IMR-90 (cell line): ENCODE measurements at regions not wholly inside any gene's neighbourhood (a gene's known extent, or its start where the extent isn't known, plus 50 kb on each side); places are given as distances from the start of the nearest gene placed in this dataset.

Experiments
- ATAC-seq: fragments of 200-7000 bp; cut with Tn5 transposase; 2 replicates; pipeline ENCODE4 v1.9.1; 2020; ENCODE audit warnings: low read depth, mild to moderate bottlenecking, moderate library complexity
- BruUV-seq: library from RNA; stranded (reverse); fragments of 400-500 nt; replicated peaks from 2 replicates; lab custom pipeline; 2021; lab: Mats Ljungman, UMichigan
- CTCF ChIA-PET: fragments of 300-600 bp; formaldehyde crosslinking; extraction: SDS; loops from one replicate; lab custom pipeline; 2021; ENCODE audit warnings: antibody characterized with exemption; lab: Yijun Ruan, JAX
- POLR2A ChIA-PET: fragments of 300-600 bp; sonication (Branson Sonifier 250); formaldehyde crosslinking; loops from one replicate; lab custom pipeline; 2022; ENCODE audit warnings: antibody characterized with exemption; ENCODE audit not compliant: unreplicated experiment; lab: Charles Lee
- DNase-seq: peaks from one replicate; pipeline ENCODE4 v3.0.0; 2013
- H2AFZ ChIP-seq: replicated peaks from 2 replicates; pipeline ENCODE3; 2013; ENCODE audit warnings: low read length, mild to moderate bottlenecking; ENCODE audit not compliant: poor library complexity
- H2AK5ac ChIP-seq: 2 replicates; pipeline ENCODE4 v1.6.1; 2013; ENCODE audit warnings: low read depth, low read length, inconsistent platforms
- H2AK9ac ChIP-seq: replicated peaks from 2 replicates; pipeline ENCODE3; 2013; ENCODE audit warnings: mild to moderate bottlenecking, low read depth, low read length, moderate library complexity; ENCODE audit not compliant: poor library complexity
- H2BK120ac ChIP-seq: 2 replicates; pipeline ENCODE4 v1.6.1; 2013; ENCODE audit warnings: low read depth, low read length, inconsistent platforms
- H2BK15ac ChIP-seq: 3 replicates; pipeline ENCODE4 v1.6.1; 2013; ENCODE audit warnings: low read depth, low read length, inconsistent platforms
- H2BK20ac ChIP-seq: 2 replicates; pipeline ENCODE4 v1.6.1; 2013; ENCODE audit warnings: low read depth, mild to moderate bottlenecking, inconsistent platforms, low read length, moderate library complexity
- H2BK5ac ChIP-seq: 2 replicates; pipeline ENCODE4 v1.6.1; 2013; ENCODE audit warnings: mild to moderate bottlenecking, low read depth, low read length, inconsistent platforms; ENCODE audit not compliant: poor library complexity, severe bottlenecking
- H3K14ac ChIP-seq: replicated peaks from 2 replicates; pipeline ENCODE4 v1.6.1; 2013; ENCODE audit warnings: low read depth, low read length, inconsistent platforms
- H3K18ac ChIP-seq: 2 replicates; pipeline ENCODE4 v1.6.1; 2013; ENCODE audit warnings: low read depth, low read length, control low read depth
- H3K23ac ChIP-seq: 2 replicates; pipeline ENCODE4 v1.6.1; 2013; ENCODE audit warnings: low read depth, low read length, inconsistent platforms
- H3K27ac ChIP-seq: 2 replicates; pipeline ENCODE4 v1.5.1; 2013; ENCODE audit warnings: mild to moderate bottlenecking, control low read depth, low read length; ENCODE audit not compliant: insufficient read depth
- H3K27me3 ChIP-seq: 2 replicates; pipeline ENCODE4 v1.6.1; 2013; ENCODE audit warnings: low read length; ENCODE audit not compliant: control insufficient read depth, insufficient read depth
- H3K36me3 ChIP-seq: 2 replicates; pipeline ENCODE4 v1.6.1; 2013; ENCODE audit warnings: low read length, mixed read lengths; ENCODE audit not compliant: control insufficient read depth, insufficient read depth
- H3K4ac ChIP-seq: 2 replicates; pipeline ENCODE4 v1.6.1; 2013; ENCODE audit warnings: low read depth, low read length, inconsistent platforms
- H3K4me1 ChIP-seq: 2 replicates; pipeline ENCODE4 v1.6.1; 2013; ENCODE audit warnings: low read length, mixed read lengths; ENCODE audit not compliant: control insufficient read depth, insufficient read depth
- H3K4me2 ChIP-seq: 2 replicates; pipeline ENCODE4 v1.6.1; 2013; ENCODE audit warnings: low read depth, mild to moderate bottlenecking, control low read depth, low read length, moderate library complexity
- H3K4me3 ChIP-seq: 2 replicates; pipeline ENCODE4 v1.5.1; 2013; ENCODE audit warnings: low read depth, mild to moderate bottlenecking, control low read depth, low read length, moderate library complexity; ENCODE audit not compliant: insufficient read depth
- H3K56ac ChIP-seq: 2 replicates; pipeline ENCODE4 v1.6.1; 2013; ENCODE audit warnings: low read length, inconsistent platforms; ENCODE audit not compliant: insufficient read depth; ENCODE audit errors: extremely low read depth
- H3K79me1 ChIP-seq, 2 experiments: 2 replicates each; pipeline ENCODE4 v1.6.1; 2013; ENCODE audit warnings: low read length in 2 of 2, inconsistent platforms in 1 of 2, low read depth in 1 of 2
- H3K9ac ChIP-seq: 2 replicates; pipeline ENCODE4 v1.6.1; 2013; ENCODE audit warnings: low read depth, low read length, control low read depth
- H3K9me1 ChIP-seq: 2 replicates; pipeline ENCODE4 v1.6.1; 2013; ENCODE audit warnings: low read length, inconsistent platforms; ENCODE audit not compliant: insufficient read depth
- H3K9me3 ChIP-seq: 2 replicates; pipeline ENCODE4 v1.6.1; 2013; ENCODE audit warnings: low read length; ENCODE audit not compliant: control insufficient read depth, insufficient read depth
- H4K20me1 ChIP-seq: 2 replicates; pipeline ENCODE4 v1.6.1; 2013; ENCODE audit warnings: low read length, inconsistent platforms; ENCODE audit not compliant: insufficient read depth
- H4K5ac ChIP-seq: 2 replicates; pipeline ENCODE4 v1.6.1; 2013; ENCODE audit warnings: mild to moderate bottlenecking, low read depth, low read length, control low read depth
- H4K8ac ChIP-seq, 2 experiments: 2 replicates each; pipeline ENCODE4 v1.6.1; 2013; ENCODE audit warnings: low read depth in 2 of 2, low read length in 2 of 2, control low read depth in 1 of 2, inconsistent platforms in 1 of 2
- H4K91ac ChIP-seq: 2 replicates; pipeline ENCODE4 v1.6.1; 2013; ENCODE audit warnings: low read depth, low read length, inconsistent platforms; ENCODE audit not compliant: insufficient read depth
- BHLHE40 ChIP-seq: fragments of 150-350 bp; IDR thresholded peaks from 2 replicates; pipeline ENCODE4 v1.6.1; 2016; ENCODE audit warnings: mild to moderate bottlenecking, low read depth, low read length
- CEBPB ChIP-seq: IDR thresholded peaks from 2 replicates; pipeline ENCODE4 v1.6.1; 2012; ENCODE audit warnings: low read depth, low read length, improper control_type of control experiment
- CHD1 ChIP-seq: IDR thresholded peaks from 2 replicates; pipeline ENCODE4 v1.6.1; 2012; ENCODE audit warnings: low read depth, low read length, improper control_type of control experiment
- CTCF ChIP-seq: conservative IDR thresholded peaks from 2 replicates; pipeline ENCODE4 v1.5.1; 2012; ENCODE audit warnings: mild to moderate bottlenecking, low read depth, low read length, improper control_type of control experiment
- ELK1 ChIP-seq: fragments of 150-350 bp; IDR thresholded peaks from 2 replicates; pipeline ENCODE4 v1.6.1; 2016; ENCODE audit warnings: low read depth, mild to moderate bottlenecking, low read length, moderate library complexity, borderline replicate concordance
- FOS ChIP-seq: fragments of 150-350 bp; IDR thresholded peaks from 2 replicates; pipeline ENCODE4 v1.6.1; 2016; ENCODE audit warnings: low read depth, low read length
- MAZ ChIP-seq: IDR thresholded peaks from 2 replicates; pipeline ENCODE4 v1.6.1; 2012; ENCODE audit warnings: low read depth, mild to moderate bottlenecking, low read length, improper control_type of control experiment, moderate library complexity, borderline replicate concordance
- MXI1 ChIP-seq: IDR thresholded peaks from 2 replicates; pipeline ENCODE4 v1.6.1; 2012; ENCODE audit warnings: low read depth, mild to moderate bottlenecking, low read length, moderate library complexity, borderline replicate concordance
- NFE2L2 ChIP-seq: fragments of 150-350 bp; IDR thresholded peaks from 2 replicates; pipeline ENCODE4 v1.6.1; 2016; ENCODE audit warnings: low read depth, mild to moderate bottlenecking, low read length
- POLR2A ChIP-seq: IDR thresholded peaks from 2 replicates; pipeline ENCODE4 v1.6.1; 2012; ENCODE audit warnings: mild to moderate bottlenecking, low read depth, low read length
- RFX5 ChIP-seq: IDR thresholded peaks from 2 replicates; pipeline ENCODE4 v1.8.0; 2012; ENCODE audit warnings: low read depth, mild to moderate bottlenecking, low read length, moderate library complexity
- SMC3 ChIP-seq: fragments of 150-350 bp; IDR thresholded peaks from 2 replicates; pipeline ENCODE4 v1.6.1; 2016; ENCODE audit warnings: low read depth, mild to moderate bottlenecking, antibody characterized with exemption, low read length, moderate library complexity
- USF2 ChIP-seq: fragments of 150-350 bp; IDR thresholded peaks from 2 replicates; pipeline ENCODE4 v1.6.1; 2017; ENCODE audit warnings: mild to moderate bottlenecking, antibody characterized with exemption, low read length, low read depth
- WGBS, 2 experiments: methylation state at CpG; one replicate each; pipeline versions ENCODE4 v1.1.5 to v1.1.7; 2013; ENCODE audit warnings: missing lambda C conversion rate in 2 of 2; ENCODE audit not compliant: insufficient read length in 1 of 2; ENCODE audit errors: extremely low coverage in 2 of 2; 5-methylcytosine and 5-hydroxymethylcytosine counted together
- dilution Hi-C: fragments of 300-500 bp; cut with HindIII; formaldehyde crosslinking; loops from one replicate; pipeline ENCODE4 v1.14.3; 2018; ENCODE audit warnings: low sequenced_read_pairs; ENCODE audit not compliant: unreplicated experiment
- in situ Hi-C: fragments of 300-500 bp; cut with MboI; formaldehyde crosslinking; loops from 3 replicates; pipeline ENCODE4 v1.14.3; 2019; ENCODE audit warnings: low sequenced_read_pairs, inconsistent platforms, mixed read lengths
- intact Hi-C: fragments of 100-400 bp; cut with micrococcal nuclease; formaldehyde crosslinking; loops from 2 replicates; pipeline ENCODE4 v1.10.0; 2022

- Histone ChIP-seq H3K23ac (no peak overlapping the region), H4K8ac (no peak overlapping the region), H3K27me3 (no peaks in the 10 kb centered on the region), H3K9me1 (no peaks in the 10 kb centered on the region), H2AFZ (no peak overlapping the region), H3K9me3 (peaks cover 32% of the 10 kb centered on the region), H2AK5ac (no peak overlapping the region), H2BK15ac (no peak overlapping the region), H2BK120ac (no peak overlapping the region), H3K27ac (no peak overlapping the region), H4K20me1 (no peaks in the 10 kb centered on the region), H3K4ac (no peak overlapping the region), H3K56ac (no peak overlapping the region), H3K36me3 (no peaks in the 10 kb centered on the region), H3K14ac (no peak overlapping the region), H2BK20ac (no peak overlapping the region), H4K5ac (no peak overlapping the region), H3K9ac (no peak overlapping the region), H2AK9ac (no peak overlapping the region), H4K91ac (no peak overlapping the region), H3K4me3 (no peak overlapping the region), H3K18ac (no peak overlapping the region), H2BK5ac (no peak overlapping the region), H3K4me1 (no peaks in the 10 kb centered on the region), H3K4me2 (no peak overlapping the region), H3K79me1 (no peaks in the 10 kb centered on the region)
- dilution Hi-C loops (no loop called here), in situ Hi-C loops (no loop called here), intact Hi-C loops (no loop called here)
- DNase-seq (no peak), ATAC-seq (no peak)
- no TSS peak for BruUV-seq
- TF ChIP-seq CEBPB (no peak), RFX5 (no peak), ELK1 (no peak), FOS (no peak), SMC3 (no peak), BHLHE40 (no peak), MXI1 (no peak), POLR2A (no peak), MAZ (no peak), CTCF (no peak), NFE2L2 (no peak), CHD1 (no peak), USF2 (no peak)
- no CpG with 5 or more reads among the region's 6 CpGs for WGBS, 2 experiments
- ChIA-PET CTCF (no interaction called here), POLR2A (no interaction called here)
These were observed 308.1 kb downstream of the AACS start for GRCh38 chr12:125373375-125373774.
